NCI-H1417 treated with DMSO at 0.1 percent for 48 hours (cell line): ENCODE measurements at regions not wholly inside any gene's neighbourhood (a gene's known extent, or its start where the extent isn't known, plus 50 kb on each side); places are given as distances from the start of the nearest gene placed in this dataset.
A peak's percentile ranks its signal among the peaks of the same experiment; 100 is the strongest.
"Not testable (repeated sequence)": the region's sequence is repeated elsewhere in the genome, so short reads cannot be mapped to it uniquely, and the experiment has no call there.

Experiments used
- DNase-seq: peaks from one replicate; lab custom pipeline; 2025; lab: John Stamatoyannopoulos, UW

- DNase-seq, result no peak
Measured at GRCh38 chr12:13347241-13348043, 150.9 kb downstream of the EMP1 start.

GRCh38 chr12:13345722-13346121, 149.2 kb downstream of the EMP1 start:
- no peak for DNase-seq

GRCh38 chr12:13343375-13343774, 146.8 kb downstream of the EMP1 start:
- DNase-seq, result no peak

GRCh38 chr12:13342971-13343370, 146.4 kb downstream of the EMP1 start:
- DNase-seq, result no peak

GRCh38 chr12:13340149-13340548, 143.6 kb downstream of the EMP1 start:
- DNase-seq, result no peak

GRCh38 chr12:13339538-13339937, 143.0 kb downstream of the EMP1 start:
- no peak for DNase-seq

- no peak for DNase-seq
Measured at GRCh38 chr12:13339091-13339490, 142.6 kb downstream of the EMP1 start.

GRCh38 chr12:13337791-13338190, 141.3 kb downstream of the EMP1 start:
- DNase-seq, result no peak

GRCh38 chr12:13336216-13336615, 139.7 kb downstream of the EMP1 start:
- DNase-seq, result no peak

- no peak for DNase-seq
Measured at GRCh38 chr12:13328535-13328934, 132.0 kb downstream of the EMP1 start.

- peak; percentile 8 for DNase-seq
Measured at GRCh38 chr12:13326076-13326475, 129.6 kb downstream of the EMP1 start.

- not testable (repeated sequence) for DNase-seq
Measured at GRCh38 chr12:13325037-13325436, 128.5 kb downstream of the EMP1 start.

GRCh38 chr12:13318231-13319015, 121.9 kb downstream of the EMP1 start:
- no peak for DNase-seq

- DNase-seq, result no peak
Measured at GRCh38 chr12:13316587-13317246, 120.2 kb downstream of the EMP1 start.

- DNase-seq, result no peak
Measured at GRCh38 chr12:13313886-13314285, 117.4 kb downstream of the EMP1 start.

GRCh38 chr12:13311551-13311950, 115.0 kb downstream of the EMP1 start:
- no peak for DNase-seq

GRCh38 chr12:13307143-13307816, 110.8 kb downstream of the EMP1 start:
- DNase-seq, result no peak

- DNase-seq, result no peak
Measured at GRCh38 chr12:13304924-13305323, 108.4 kb downstream of the EMP1 start.

- DNase-seq, result no peak
Measured at GRCh38 chr12:13299457-13299856, 102.9 kb downstream of the EMP1 start.

GRCh38 chr12:13293096-13293495, 96.6 kb downstream of the EMP1 start:
- no peak for DNase-seq

GRCh38 chr12:13289653-13290289, 93.2 kb downstream of the EMP1 start:
- no peak for DNase-seq
